ENCODE measurements at regions not wholly inside any gene's neighbourhood (a gene's known extent, or its start where the extent isn't known, plus 50 kb on each side); places are given as distances from the start of the nearest gene placed in this dataset.

DNA sequence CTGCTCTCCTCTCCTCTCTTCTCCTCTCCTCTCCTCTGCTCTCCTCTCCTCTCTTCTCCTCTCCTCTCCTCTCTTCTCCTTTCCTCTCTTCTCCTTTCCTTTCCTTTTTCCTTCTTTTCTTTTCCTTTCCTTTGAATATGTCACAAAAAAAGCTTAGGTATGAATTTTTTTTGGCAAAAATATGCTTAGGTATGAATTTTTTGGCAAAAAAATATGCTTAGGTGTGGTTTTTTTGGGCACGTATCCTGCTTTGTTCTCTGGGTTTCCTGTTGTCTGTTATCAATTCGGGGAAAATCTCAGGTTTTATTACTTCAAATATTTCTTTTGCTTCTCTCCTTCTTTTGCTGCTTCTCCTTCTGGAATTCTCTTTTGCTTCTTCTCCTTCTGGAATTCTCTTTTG lies 155.5 kb upstream of the PMEPA1 start:
- H3K36me3 ChIP-seq (ENCODE audit: insufficient read depth, low read length), result no peaks in the 10 kb centered on the region
- no peaks in the 10 kb centered on the region for H3K79me2 ChIP-seq (ENCODE audit: insufficient read depth, low read length)
- no peaks in the 10 kb centered on the region for H3K27me3 ChIP-seq (ENCODE audit: insufficient read depth, low read length)
- H2AFZ ChIP-seq (ENCODE audit: low read length), result no peak overlapping the region
- no peak overlapping the region for H3K4me3 ChIP-seq (ENCODE audit: low read depth, low read length, poor library complexity, severe bottlenecking)
- H3K9me3 ChIP-seq (ENCODE audit: low read length), result no peaks in the 10 kb centered on the region
- no peak overlapping the region for H3K4me2 ChIP-seq (ENCODE audit: low read length)
- no peaks in the 10 kb centered on the region for H3K4me1 ChIP-seq (ENCODE audit: insufficient read depth, low read length, severe bottlenecking)
- no peak overlapping the region for H3K9ac ChIP-seq (ENCODE audit: low read length)
- no peak for TF ChIP-seq EZH2 (IDR thresholded peaks at IDR 0.05; ENCODE audit: borderline replicate concordance, low read length)
- TF ChIP-seq CTCF (IDR thresholded peaks at IDR 0.05; ENCODE audit: low read length), result no peak
- H3K9me2 ChIP-seq (ENCODE audit: low read depth, low read length), result no peaks in the 10 kb centered on the region
- no peaks in the 10 kb centered on the region for H4K20me1 ChIP-seq (ENCODE audit: insufficient read depth, low read length)
- H3F3A ChIP-seq (ENCODE audit: insufficient read depth, low read length), result no peaks in the 10 kb centered on the region
- no peak overlapping the region for H3K27ac ChIP-seq (ENCODE audit: low read depth, low read length, poor library complexity, severe bottlenecking)

GRCh38 chr20:57860576-57860975 lies 150.8 kb upstream of the PMEPA1 start:
- no peaks in the 10 kb centered on the region for H3K9me3 ChIP-seq (ENCODE audit: low read length)
- H3K36me3 ChIP-seq (ENCODE audit: insufficient read depth, low read length), result no peaks in the 10 kb centered on the region
- H3K9ac ChIP-seq (ENCODE audit: low read length), result no peak overlapping the region
- H3K4me3 ChIP-seq (ENCODE audit: low read depth, low read length, poor library complexity, severe bottlenecking), result no peak overlapping the region
- no peaks in the 10 kb centered on the region for H3K9me2 ChIP-seq (ENCODE audit: low read depth, low read length)
- no peaks in the 10 kb centered on the region for H4K20me1 ChIP-seq (ENCODE audit: insufficient read depth, low read length)
- H3K4me2 ChIP-seq (ENCODE audit: low read length), result no peak overlapping the region
- no peak overlapping the region for H2AFZ ChIP-seq (ENCODE audit: low read length)
- no peak for TF ChIP-seq EZH2 (IDR thresholded peaks at IDR 0.05; ENCODE audit: borderline replicate concordance, low read length)
- no peaks in the 10 kb centered on the region for H3K79me2 ChIP-seq (ENCODE audit: insufficient read depth, low read length)
- H3K27ac ChIP-seq (ENCODE audit: low read depth, low read length, poor library complexity, severe bottlenecking), result no peak overlapping the region
- H3K4me1 ChIP-seq (ENCODE audit: insufficient read depth, low read length, severe bottlenecking), result no peaks in the 10 kb centered on the region
- H3K27me3 ChIP-seq (ENCODE audit: insufficient read depth, low read length), result no peaks in the 10 kb centered on the region
- no peaks in the 10 kb centered on the region for H3F3A ChIP-seq (ENCODE audit: insufficient read depth, low read length)

GRCh38 chr20:57857969-57858368 lies 148.2 kb upstream of the PMEPA1 start:
- H3K4me1 ChIP-seq (ENCODE audit: insufficient read depth, low read length, severe bottlenecking), result no peaks in the 10 kb centered on the region
- TF ChIP-seq EZH2 (IDR thresholded peaks at IDR 0.05; ENCODE audit: borderline replicate concordance, low read length) (no peak), CTCF (IDR thresholded peaks at IDR 0.05; ENCODE audit: low read length) (no peak)
- H3K36me3 ChIP-seq (ENCODE audit: insufficient read depth, low read length), result no peaks in the 10 kb centered on the region
- H3K79me2 ChIP-seq (ENCODE audit: insufficient read depth, low read length), result no peaks in the 10 kb centered on the region
- H3K27ac ChIP-seq (ENCODE audit: low read depth, low read length, poor library complexity, severe bottlenecking), result no peak overlapping the region
- H3K4me3 ChIP-seq (ENCODE audit: low read depth, low read length, poor library complexity, severe bottlenecking), result no peak overlapping the region
- H3K9ac ChIP-seq (ENCODE audit: low read length), result no peak overlapping the region
- H3K9me2 ChIP-seq (ENCODE audit: low read depth, low read length), result no peaks in the 10 kb centered on the region
- H3K9me3 ChIP-seq (ENCODE audit: low read length), result no peaks in the 10 kb centered on the region
- no peak overlapping the region for H2AFZ ChIP-seq (ENCODE audit: low read length)
- H3F3A ChIP-seq (ENCODE audit: insufficient read depth, low read length), result no peaks in the 10 kb centered on the region
- no peak overlapping the region for H3K4me2 ChIP-seq (ENCODE audit: low read length)
- no peaks in the 10 kb centered on the region for H4K20me1 ChIP-seq (ENCODE audit: insufficient read depth, low read length)
- H3K27me3 ChIP-seq (ENCODE audit: insufficient read depth, low read length), result no peaks in the 10 kb centered on the region

DNA sequence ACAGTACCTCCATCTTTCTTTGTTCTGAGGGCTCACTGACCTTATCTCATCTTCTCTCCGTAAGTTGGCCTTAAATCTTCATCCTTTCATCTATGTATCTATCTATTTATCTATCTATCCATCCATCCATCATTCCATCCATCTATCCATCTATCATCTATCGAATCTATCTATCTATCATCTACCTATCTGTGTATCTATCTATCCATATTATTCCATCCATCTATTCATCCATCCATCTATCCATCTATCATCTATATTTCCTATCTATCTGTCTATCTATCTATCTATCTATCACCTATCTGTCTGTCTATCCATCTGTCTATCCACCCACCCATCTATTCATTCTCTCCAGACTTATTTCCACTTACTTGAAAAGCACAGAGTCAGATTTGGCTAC lies 147.3 kb upstream of the PMEPA1 start:
- Histone ChIP-seq H3K4me2 (ENCODE audit: low read length) (no peak overlapping the region), H3K4me3 (ENCODE audit: low read depth, low read length, poor library complexity, severe bottlenecking) (no peak overlapping the region), H2AFZ (ENCODE audit: low read length) (no peak overlapping the region), H4K20me1 (ENCODE audit: insufficient read depth, low read length) (no peaks in the 10 kb centered on the region), H3K9ac (ENCODE audit: low read length) (no peak overlapping the region), H3K9me3 (ENCODE audit: low read length) (no peaks in the 10 kb centered on the region), H3K27ac (ENCODE audit: low read depth, low read length, poor library complexity, severe bottlenecking) (no peak overlapping the region), H3K4me1 (ENCODE audit: insufficient read depth, low read length, severe bottlenecking) (no peaks in the 10 kb centered on the region), H3K27me3 (ENCODE audit: insufficient read depth, low read length) (no peaks in the 10 kb centered on the region), H3K79me2 (ENCODE audit: insufficient read depth, low read length) (no peaks in the 10 kb centered on the region), H3K36me3 (ENCODE audit: insufficient read depth, low read length) (no peaks in the 10 kb centered on the region), H3K9me2 (ENCODE audit: low read depth, low read length) (no peaks in the 10 kb centered on the region), H3F3A (ENCODE audit: insufficient read depth, low read length) (no peaks in the 10 kb centered on the region)
- TF ChIP-seq EZH2 (IDR thresholded peaks at IDR 0.05; ENCODE audit: borderline replicate concordance, low read length) (no peak), CTCF (IDR thresholded peaks at IDR 0.05; ENCODE audit: low read length) (no peak)

All from OCI-LY1 (cell line).